Retinal pigment epithelial cell (primary cell): ENCODE measurements at regions not wholly inside any gene's neighbourhood (a gene's known extent, or its start where the extent isn't known, plus 50 kb on each side); places are given as distances from the start of the nearest gene placed in this dataset.

Source experiments
- DNase-seq: peaks from one replicate; pipeline ENCODE4 v3.0.0-alpha.2; 2010; ENCODE audit warnings: low read depth
- H3K4me3 ChIP-seq: 2 replicates; pipeline ENCODE4 v1.5.1; 2011; ENCODE audit warnings: mild to moderate bottlenecking, low read length, control low read depth, moderate library complexity
- CTCF ChIP-seq: conservative IDR thresholded peaks from 2 replicates; pipeline ENCODE4 v1.5.1; 2011; ENCODE audit warnings: low read depth, low read length, control low read depth, inconsistent platforms

- no peak for TF ChIP-seq CTCF
- DNase-seq: no peak
- H3K4me3 ChIP-seq: no peak overlapping the region
Observed at GRCh38 chr18:78777992-78778391, 201.6 kb upstream of the SALL3 start.

DNA sequence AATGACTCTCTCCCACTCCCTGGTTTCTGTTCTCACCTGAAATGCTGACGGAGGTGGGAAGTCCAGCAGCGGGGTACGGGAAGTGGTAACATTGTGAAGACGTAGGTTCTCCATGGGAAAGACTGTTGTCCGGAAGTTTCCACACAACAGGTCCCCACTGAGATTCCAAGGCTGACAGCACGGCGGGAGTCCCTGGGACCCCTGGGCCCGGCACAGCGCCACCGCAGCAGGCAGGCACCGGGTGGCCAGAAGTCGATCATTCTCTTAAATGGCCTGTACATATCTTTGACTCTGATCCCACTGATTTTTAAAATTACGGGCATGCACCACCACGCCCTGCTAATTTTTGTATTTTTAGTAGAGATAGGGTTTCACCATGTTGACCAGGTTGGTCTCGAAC lies 201.0 kb upstream of the SALL3 start:
- DNase-seq: no peak
- no peak overlapping the region for H3K4me3 ChIP-seq
- TF ChIP-seq CTCF: no peak

- TF ChIP-seq CTCF: no peak
- no peak overlapping the region for H3K4me3 ChIP-seq
- no peak for DNase-seq
Observed at GRCh38 chr18:78779996-78780718, 199.5 kb upstream of the SALL3 start.

GRCh38 chr18:78780719-78781600 lies 198.7 kb upstream of the SALL3 start:
- TF ChIP-seq CTCF: no peak
- no peak for DNase-seq
- no peak overlapping the region for H3K4me3 ChIP-seq

- no peak for TF ChIP-seq CTCF
- DNase-seq: no peak
- no peak overlapping the region for H3K4me3 ChIP-seq
Observed at GRCh38 chr18:78781601-78781960, 198.0 kb upstream of the SALL3 start.

DNA sequence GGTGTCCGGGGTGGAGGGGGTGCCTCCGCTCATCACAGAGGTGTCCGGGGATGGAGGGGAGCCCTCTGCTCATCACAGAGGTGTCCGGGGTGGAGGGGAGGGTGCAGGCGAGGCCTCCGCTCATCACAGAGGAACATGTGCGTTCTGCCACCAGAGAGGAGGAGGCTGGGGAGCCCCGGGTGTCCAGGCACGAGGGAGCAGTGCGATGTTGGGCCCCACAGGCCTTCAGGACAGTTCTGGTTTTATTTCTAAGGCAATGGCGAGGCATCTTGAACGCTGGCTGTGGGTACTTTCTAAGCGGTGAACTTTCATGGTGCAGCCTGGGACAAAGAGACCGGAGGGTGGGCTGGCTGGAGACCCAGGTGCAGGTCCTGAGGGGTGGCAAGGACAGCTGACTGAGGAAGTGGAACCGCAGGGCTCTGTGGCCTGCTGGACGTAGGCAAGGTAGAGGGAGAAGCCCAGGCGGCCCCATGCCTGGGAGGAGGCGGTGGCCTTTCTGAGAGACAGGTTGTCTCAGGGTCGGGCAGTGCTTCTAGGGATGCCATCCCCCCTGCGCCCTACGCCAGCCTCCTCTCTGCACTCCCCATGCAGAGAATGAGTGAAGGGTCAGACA lies 196.6 kb upstream of the SALL3 start:
- no peak for DNase-seq
- no peak overlapping the region for H3K4me3 ChIP-seq
- TF ChIP-seq CTCF: no peak

DNA sequence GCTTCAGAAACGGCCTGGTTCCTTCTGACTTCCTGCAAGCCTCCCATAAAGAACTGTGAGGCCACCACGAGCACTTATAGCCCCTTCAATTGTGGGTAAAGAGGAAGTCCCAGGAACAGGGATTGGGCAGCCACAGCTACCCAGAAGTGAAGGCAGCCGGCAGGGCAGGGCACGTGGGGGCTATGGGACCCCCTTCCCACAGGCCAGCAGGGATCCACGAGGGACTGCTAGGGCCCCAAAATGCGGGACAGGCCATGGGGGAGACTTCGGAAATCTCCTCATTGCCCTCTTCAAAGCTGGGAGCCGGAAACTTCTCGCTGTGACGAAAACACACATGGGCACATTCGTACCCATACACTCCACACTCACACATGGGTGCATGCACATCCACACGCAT lies 196.1 kb upstream of the SALL3 start:
- H3K4me3 ChIP-seq: no peak overlapping the region
- TF ChIP-seq CTCF: no peak
- no peak for DNase-seq
